ENCODE measurements at regions not wholly inside any gene's neighbourhood (a gene's known extent, or its start where the extent isn't known, plus 50 kb on each side); places are given as distances from the start of the nearest gene placed in this dataset.
"Not testable (repeated sequence)": the region's sequence is repeated elsewhere in the genome, so short reads cannot be mapped to it uniquely, and the experiment has no call there.

GRCh38 chr3:43236008-43236407 lies 50.3 kb upstream of the SNRK start:
- Histone ChIP-seq H3K4me1 (no peaks in the 10 kb centered on the region), H3K4me2 (no peak overlapping the region), H3K4me3 (no peak overlapping the region), H3K27ac (no peak overlapping the region), H3K9me3 (no peaks in the 10 kb centered on the region)
- WGBS (ENCODE audit: missing lambda C conversion rate): 6% methylated on average over 1 of the region's 1 CpG
- TF ChIP-seq ESRRA (IDR thresholded peaks at IDR 0.05; ENCODE audit: borderline replicate concordance, low read length): no peak
- CTCF ChIA-PET: no interaction called here
- ATAC-seq: no peak
- DNase-seq (ENCODE audit: low read depth in 1 of 2, low spot score in 1 of 2): no peak
- no peak for FAIRE-seq
- POLR2A ChIA-PET: no interaction called here

- WGBS (ENCODE audit: missing lambda C conversion rate): 30% methylated on average over 3 of the region's 3 CpGs
- FAIRE-seq (no peak), DNase-seq (ENCODE audit: low read depth in 1 of 2, low spot score in 1 of 2) (no peak), ATAC-seq (no peak)
- POLR2A ChIA-PET: no interaction called here
- CTCF ChIA-PET: interaction anchor here (0.7 kb wide), 1 partner anchor 155 kb away, joined by 3 read pairs; no protein-coding TSS in a partner anchor
- Histone ChIP-seq H3K4me3 (no peak overlapping the region), H3K4me1 (no peaks in the 10 kb centered on the region), H3K27ac (no peak overlapping the region), H3K9me3 (no peaks in the 10 kb centered on the region), H3K4me2 (no peak overlapping the region)
- TF ChIP-seq CTCF (IDR thresholded peaks at IDR 0.05) (no peak), FOSB (CRISPR knock-in tag; IDR thresholded peaks at IDR 0.05) (no peak), POLR2A (IDR thresholded peaks at IDR 0.05; ENCODE audit: low read length) (no peak), JUNB (IDR thresholded peaks at IDR 0.05) (no peak), CBX8 (IDR thresholded peaks at IDR 0.05) (no peak), CEBPB (IDR thresholded peaks at IDR 0.05) (no peak), PHF8 (IDR thresholded peaks at IDR 0.05; ENCODE audit: borderline replicate concordance, low read depth) (no peak), GATA3 (IDR thresholded peaks at IDR 0.05; ENCODE audit: borderline replicate concordance) (no peak), NFE2L2 (conservative IDR thresholded peaks at IDR 0.05; ENCODE audit: low read length) (no peak), EP300 (IDR thresholded peaks at IDR 0.05) (no peak), MAZ (IDR thresholded peaks at IDR 0.05; ENCODE audit: borderline replicate concordance, low read depth, low read length) (no peak), ESRRA (IDR thresholded peaks at IDR 0.05; ENCODE audit: borderline replicate concordance, low read length) (no peak), ATOH8 (CRISPR knock-in tag; IDR thresholded peaks at IDR 0.05; ENCODE audit: low read depth) (no peak), RFX5 (IDR thresholded peaks at IDR 0.05) (no peak), CHD2 (IDR thresholded peaks at IDR 0.05; ENCODE audit: low read length, partially characterized antibody) (no peak), HOXB13 (CRISPR knock-in tag; IDR thresholded peaks at IDR 0.05; ENCODE audit: low read depth) (no peak), HOXB5 (CRISPR knock-in tag; IDR thresholded peaks at IDR 0.05) (no peak)
- TF ChIP-seq, protein P1, sequence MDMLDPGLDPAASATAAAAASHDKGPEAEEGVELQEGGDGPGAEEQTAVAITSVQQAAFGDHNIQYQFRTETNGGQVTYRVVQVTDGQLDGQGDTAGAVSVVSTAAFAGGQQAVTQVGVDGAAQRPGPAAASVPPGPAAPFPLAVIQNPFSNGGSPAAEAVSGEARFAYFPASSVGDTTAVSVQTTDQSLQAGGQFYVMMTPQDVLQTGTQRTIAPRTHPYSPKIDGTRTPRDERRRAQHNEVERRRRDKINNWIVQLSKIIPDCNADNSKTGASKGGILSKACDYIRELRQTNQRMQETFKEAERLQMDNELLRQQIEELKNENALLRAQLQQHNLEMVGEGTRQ (IDR thresholded peaks at IDR 0.05): no peak
- TF ChIP-seq, protein P2, sequence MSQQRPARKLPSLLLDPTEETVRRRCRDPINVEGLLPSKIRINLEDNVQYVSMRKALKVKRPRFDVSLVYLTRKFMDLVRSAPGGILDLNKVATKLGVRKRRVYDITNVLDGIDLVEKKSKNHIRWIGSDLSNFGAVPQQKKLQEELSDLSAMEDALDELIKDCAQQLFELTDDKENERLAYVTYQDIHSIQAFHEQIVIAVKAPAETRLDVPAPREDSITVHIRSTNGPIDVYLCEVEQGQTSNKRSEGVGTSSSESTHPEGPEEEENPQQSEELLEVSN (IDR thresholded peaks at IDR 0.05; ENCODE audit: borderline replicate concordance, low read depth): no peak
Observed at GRCh38 chr3:43233062-43233461, 53.3 kb upstream of the SNRK start.

- no peak for ATAC-seq
- Histone ChIP-seq H3K9me3 (no peaks in the 10 kb centered on the region), H3K4me1 (no peaks in the 10 kb centered on the region), H3K4me3 (no peak overlapping the region), H3K27ac (no peak overlapping the region), H3K4me2 (no peak overlapping the region)
- DNase-seq (ENCODE audit: low read depth in 1 of 2, low spot score in 1 of 2): no peak
- no peak for TF ChIP-seq FOSB (CRISPR knock-in tag; IDR thresholded peaks at IDR 0.05)
- no peak for TF ChIP-seq TP53 (CRISPR knock-in tag; IDR thresholded peaks at IDR 0.05)
- no peak for TF ChIP-seq GATA3 (IDR thresholded peaks at IDR 0.05; ENCODE audit: borderline replicate concordance)
- TF ChIP-seq HOXA7 (CRISPR knock-in tag; IDR thresholded peaks at IDR 0.05): no peak
- no peak for TF ChIP-seq ESRRA (IDR thresholded peaks at IDR 0.05; ENCODE audit: borderline replicate concordance, low read length)
- TF ChIP-seq CHD4 (IDR thresholded peaks at IDR 0.05; ENCODE audit: borderline replicate concordance): no peak
- TF ChIP-seq RFX5 (IDR thresholded peaks at IDR 0.05): no peak
- no peak for FAIRE-seq
- ChIA-PET POLR2A (no interaction called here), CTCF (interaction anchor here (0.6 kb wide), 1 partner anchor 59 kb away, joined by 3 read pairs; no protein-coding TSS in a partner anchor)
- WGBS (ENCODE audit: missing lambda C conversion rate): 24% methylated on average over 6 of the region's 6 CpGs
Observed at GRCh38 chr3:43231276-43232000, 54.9 kb upstream of the SNRK start.

DNA sequence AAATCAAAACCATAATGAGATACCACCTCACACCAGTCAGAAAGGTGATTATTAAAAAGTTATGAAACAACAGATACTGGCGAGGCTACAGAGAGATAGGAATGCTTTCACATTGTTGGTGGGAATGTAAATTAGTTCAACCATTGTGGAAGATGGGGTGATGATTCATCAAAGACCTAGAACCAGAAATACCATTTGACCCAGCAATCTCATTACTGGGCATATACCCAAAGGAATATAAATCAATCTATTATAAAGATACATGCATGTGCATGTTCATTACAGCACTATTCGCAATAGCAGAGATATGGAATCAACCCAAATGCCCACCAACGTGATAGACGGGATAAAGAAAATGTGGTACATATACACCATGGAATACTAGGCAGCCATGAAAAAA lies 56.5 kb upstream of the SNRK start:
- H3K4me3 ChIP-seq; ATAC-seq; H3K27ac ChIP-seq; DNase-seq (ENCODE audit: low read depth in 1 of 2, low spot score in 1 of 2); FAIRE-seq; H3K4me2 ChIP-seq; CTCF ChIA-PET; POLR2A ChIA-PET; H3K9me3 ChIP-seq; H3K4me1 ChIP-seq: not testable (repeated sequence)
- 29% methylated on average over 4 of the region's 4 CpGs for WGBS (ENCODE audit: missing lambda C conversion rate)

- H3K4me2 ChIP-seq; DNase-seq (ENCODE audit: low read depth in 1 of 2, low spot score in 1 of 2); CTCF ChIA-PET; H3K27ac ChIP-seq; H3K4me3 ChIP-seq; H3K9me3 ChIP-seq; POLR2A ChIA-PET; ATAC-seq; H3K4me1 ChIP-seq; FAIRE-seq: not testable (repeated sequence)
- WGBS (ENCODE audit: missing lambda C conversion rate): 0% methylated on average over 1 of the region's 1 CpG
Observed at GRCh38 chr3:43227685-43228084, 58.7 kb upstream of the SNRK start.

Data from A549 (cell line).